ENCODE measurements at regions not wholly inside any gene's neighbourhood (a gene's known extent, or its start where the extent isn't known, plus 50 kb on each side); places are given as distances from the start of the nearest gene placed in this dataset.
A peak's percentile ranks its signal among the peaks of the same experiment; 100 is the strongest.
"Not testable (repeated sequence)": the region's sequence is repeated elsewhere in the genome, so short reads cannot be mapped to it uniquely, and the experiment has no call there.

DNA sequence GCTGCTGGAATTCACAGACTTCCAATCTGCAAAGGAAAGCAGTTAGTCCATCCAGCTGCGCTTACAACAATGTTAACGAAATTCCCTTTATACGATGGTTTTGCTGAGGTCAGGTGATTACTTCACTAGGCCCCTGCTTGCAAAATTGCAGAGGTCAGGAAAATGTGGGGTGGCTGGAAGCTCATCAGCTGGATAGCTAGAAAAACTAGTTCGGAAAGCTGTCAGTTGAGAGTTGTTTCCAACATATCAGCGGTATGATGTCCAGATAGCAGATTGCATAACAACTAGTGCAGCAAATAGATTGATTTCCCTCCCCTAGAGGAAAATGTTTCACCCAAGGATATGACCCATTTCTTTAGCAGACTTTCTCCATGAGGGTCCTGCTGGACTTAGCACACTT is 2021.1 kb upstream of the CELF4 start:
- Histone ChIP-seq H3K27ac (ENCODE audit: low read length, poor library complexity, severe bottlenecking) (no peak overlapping the region), H3K4ac (ENCODE audit: low read depth in 1 of 2, low read length in 2 of 2) (no peak overlapping the region), H2AK5ac (ENCODE audit: low read length, severe bottlenecking) (no peak overlapping the region), H3K23ac (ENCODE audit: low read length in 2 of 2) (no peak overlapping the region), H2BK12ac (ENCODE audit: low read length in 2 of 2) (no peak overlapping the region), H2BK120ac (ENCODE audit: low read depth, low read length) (no peak overlapping the region), H4K91ac (ENCODE audit: low read length) (no peak overlapping the region), H2BK15ac (ENCODE audit: low read depth, poor library complexity, severe bottlenecking) (no peak overlapping the region), H3K9me3 (ENCODE audit: control insufficient read depth, low read length) (no peaks in the 10 kb centered on the region), H3K18ac (ENCODE audit: low read depth in 1 of 2, low read length in 2 of 2) (no peak overlapping the region), H2BK5ac (ENCODE audit: low read depth, low read length, poor library complexity, severe bottlenecking) (no peak overlapping the region), H3K27me3 (ENCODE audit: control insufficient read depth in 1 of 2, insufficient read depth in 1 of 2, low read length in 2 of 2) (no peaks in the 10 kb centered on the region), H3K4me1 (ENCODE audit: control insufficient read depth, insufficient read depth, low read depth, low read length) (no peaks in the 10 kb centered on the region), H3K14ac (ENCODE audit: low read length in 2 of 2) (no peak overlapping the region), H3K4me3 (ENCODE audit: insufficient read depth in 1 of 2, low read depth in 1 of 2, low read length in 2 of 2) (no peak overlapping the region), H2AFZ (ENCODE audit: low read depth, low read length) (no peak overlapping the region), H3K36me3 (ENCODE audit: control insufficient read depth in 1 of 2, insufficient read depth in 2 of 2, low read depth in 1 of 2, low read length in 2 of 2) (no peaks in the 10 kb centered on the region), H4K8ac (ENCODE audit: low read length) (no peak overlapping the region), H3K79me1 (replicated peaks; ENCODE audit: low read length, poor library complexity, severe bottlenecking) (no peaks in the 10 kb centered on the region), H3K9ac (ENCODE audit: low read length) (no peak overlapping the region), H3K4me2 (ENCODE audit: low read length, poor library complexity, severe bottlenecking) (no peak overlapping the region)
- WGBS: 91% methylated on average over 5 of the region's 5 CpGs
- DNase-seq: no peak

DNA sequence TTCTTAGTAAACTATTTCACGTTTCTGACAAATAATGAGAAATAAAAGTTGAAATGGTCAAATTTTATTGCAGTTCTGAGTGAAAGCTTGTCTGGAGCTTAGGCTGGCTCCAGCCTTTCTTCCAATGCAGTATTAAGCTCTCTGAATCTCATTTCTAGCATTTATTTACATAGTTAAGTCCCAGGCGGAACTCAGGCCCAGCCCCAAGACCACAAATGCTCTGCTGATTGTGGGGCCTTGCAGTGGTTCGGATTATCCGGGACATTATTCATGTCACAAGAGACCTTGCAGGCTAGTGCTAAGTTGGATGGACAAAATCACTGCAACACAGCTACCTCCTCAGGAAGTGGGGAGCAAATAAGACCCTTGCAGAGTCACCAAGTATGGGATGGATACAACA is 2009.3 kb upstream of the CELF4 start:
- no peaks in the 10 kb centered on the region for H3K36me3 ChIP-seq (ENCODE audit: control insufficient read depth in 1 of 2, insufficient read depth in 2 of 2, low read depth in 1 of 2, low read length in 2 of 2)
- no peaks in the 10 kb centered on the region for H3K27me3 ChIP-seq (ENCODE audit: control insufficient read depth in 1 of 2, insufficient read depth in 1 of 2, low read length in 2 of 2)
- H3K9ac ChIP-seq (ENCODE audit: low read length): no peak overlapping the region
- no peak overlapping the region for H2AK5ac ChIP-seq (ENCODE audit: low read length, severe bottlenecking)
- H3K4me3 ChIP-seq (ENCODE audit: insufficient read depth in 1 of 2, low read depth in 1 of 2, low read length in 2 of 2): no peak overlapping the region
- H2BK15ac ChIP-seq (ENCODE audit: low read depth, poor library complexity, severe bottlenecking): no peak overlapping the region
- no peak overlapping the region for H2BK120ac ChIP-seq (ENCODE audit: low read depth, low read length)
- H4K91ac ChIP-seq (ENCODE audit: low read length): no peak overlapping the region
- no peak overlapping the region for H4K8ac ChIP-seq (ENCODE audit: low read length)
- H3K4me2 ChIP-seq (ENCODE audit: low read length, poor library complexity, severe bottlenecking): no peak overlapping the region
- 51% methylated on average over 3 of the region's 4 CpGs for WGBS
- no peak overlapping the region for H3K23ac ChIP-seq (ENCODE audit: low read length in 2 of 2)
- H3K4ac ChIP-seq (ENCODE audit: low read depth in 1 of 2, low read length in 2 of 2): no peak overlapping the region
- no peak overlapping the region for H2BK12ac ChIP-seq (ENCODE audit: low read length in 2 of 2)
- no peak overlapping the region for H3K18ac ChIP-seq (ENCODE audit: low read depth in 1 of 2, low read length in 2 of 2)
- no peak overlapping the region for H3K14ac ChIP-seq (ENCODE audit: low read length in 2 of 2)
- no peak for DNase-seq
- H2BK5ac ChIP-seq (ENCODE audit: low read depth, low read length, poor library complexity, severe bottlenecking): no peak overlapping the region
- no peaks in the 10 kb centered on the region for H3K4me1 ChIP-seq (ENCODE audit: control insufficient read depth, insufficient read depth, low read depth, low read length)
- no peaks in the 10 kb centered on the region for H3K79me1 ChIP-seq (replicated peaks; ENCODE audit: low read length, poor library complexity, severe bottlenecking)
- H3K9me3 ChIP-seq (ENCODE audit: control insufficient read depth, low read length): no peaks in the 10 kb centered on the region
- no peak overlapping the region for H2AFZ ChIP-seq (ENCODE audit: low read depth, low read length)
- no peak overlapping the region for H3K27ac ChIP-seq (ENCODE audit: low read length, poor library complexity, severe bottlenecking)

DNA sequence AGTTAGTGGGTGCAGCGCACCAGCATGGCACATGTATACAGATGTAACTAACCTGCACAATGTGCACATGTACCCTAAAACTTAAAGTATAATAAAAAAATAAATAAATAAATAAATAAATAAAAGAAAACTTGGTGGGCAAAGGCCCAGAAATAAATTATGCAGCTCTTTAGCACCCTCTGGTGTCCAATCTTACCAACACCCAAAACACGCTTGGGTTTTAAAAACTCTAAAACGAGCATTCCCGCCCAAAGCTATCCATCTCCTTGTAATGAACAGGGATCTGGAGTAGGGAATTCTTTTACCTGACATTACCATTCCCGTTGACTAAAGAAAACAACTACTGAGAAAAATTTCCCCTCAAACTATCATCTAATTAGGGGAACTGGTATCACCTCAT is 2005.9 kb upstream of the CELF4 start:
- Histone ChIP-seq H4K91ac (ENCODE audit: low read length) (no peak overlapping the region), H2AFZ (ENCODE audit: low read depth, low read length) (no peak overlapping the region), H3K36me3 (ENCODE audit: control insufficient read depth in 1 of 2, insufficient read depth in 2 of 2, low read depth in 1 of 2, low read length in 2 of 2) (no peaks in the 10 kb centered on the region), H3K4me2 (ENCODE audit: low read length, poor library complexity, severe bottlenecking) (no peak overlapping the region), H3K14ac (ENCODE audit: low read length in 2 of 2) (no peak overlapping the region), H4K8ac (ENCODE audit: low read length) (no peak overlapping the region), H2AK5ac (ENCODE audit: low read length, severe bottlenecking) (no peak overlapping the region), H3K18ac (ENCODE audit: low read depth in 1 of 2, low read length in 2 of 2) (no peak overlapping the region), H3K9me3 (ENCODE audit: control insufficient read depth, low read length) (no peaks in the 10 kb centered on the region), H3K27me3 (ENCODE audit: control insufficient read depth in 1 of 2, insufficient read depth in 1 of 2, low read length in 2 of 2) (no peaks in the 10 kb centered on the region), H3K4ac (ENCODE audit: low read depth in 1 of 2, low read length in 2 of 2) (no peak overlapping the region), H3K79me1 (replicated peaks; ENCODE audit: low read length, poor library complexity, severe bottlenecking) (no peaks in the 10 kb centered on the region), H2BK15ac (ENCODE audit: low read depth, poor library complexity, severe bottlenecking) (no peak overlapping the region), H2BK120ac (ENCODE audit: low read depth, low read length) (no peak overlapping the region), H3K23ac (ENCODE audit: low read length in 2 of 2) (no peak overlapping the region), H3K4me3 (ENCODE audit: insufficient read depth in 1 of 2, low read depth in 1 of 2, low read length in 2 of 2) (no peak overlapping the region), H3K9ac (ENCODE audit: low read length) (no peak overlapping the region), H3K4me1 (ENCODE audit: control insufficient read depth, insufficient read depth, low read depth, low read length) (no peaks in the 10 kb centered on the region), H2BK5ac (ENCODE audit: low read depth, low read length, poor library complexity, severe bottlenecking) (no peak overlapping the region), H2BK12ac (ENCODE audit: low read length in 2 of 2) (no peak overlapping the region), H3K27ac (ENCODE audit: low read length, poor library complexity, severe bottlenecking) (no peak overlapping the region)
- WGBS: 100% methylated on average over 2 of the region's 5 CpGs
- peak; percentile 45 for DNase-seq

DNA sequence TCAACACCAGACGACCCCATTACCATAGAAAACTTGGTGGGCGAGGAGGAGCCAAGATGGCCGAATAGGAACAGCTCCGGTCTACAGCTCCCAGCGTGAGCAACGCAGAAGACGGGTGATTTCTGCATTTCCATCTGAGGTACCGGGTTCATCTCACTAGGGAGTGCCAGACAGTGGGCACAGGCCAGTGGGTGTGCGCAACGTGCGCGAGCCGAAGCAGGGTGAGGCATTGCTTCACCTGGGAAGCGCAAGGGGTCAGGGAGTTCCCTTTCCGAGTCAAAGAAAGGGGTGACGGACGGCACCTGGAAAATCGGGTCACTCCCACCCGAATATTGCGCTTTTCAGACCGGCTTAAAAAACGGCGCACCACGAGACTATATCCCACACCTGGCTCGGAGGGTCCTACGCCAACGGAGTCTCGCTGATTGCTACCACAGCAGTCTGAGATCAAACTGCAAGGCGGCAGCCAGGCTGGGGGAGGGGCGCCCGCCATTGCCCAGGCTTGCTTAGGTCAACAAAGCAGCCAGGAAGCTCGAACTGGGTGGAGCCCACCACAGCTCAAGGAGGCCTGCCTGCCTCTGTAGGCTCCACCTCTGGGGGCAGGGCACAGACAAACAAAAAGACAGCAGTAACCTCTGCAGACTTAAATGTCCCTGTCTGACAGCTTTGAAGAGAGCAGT is 2000.1 kb upstream of the CELF4 start:
- Histone ChIP-seq H3K18ac (ENCODE audit: low read depth in 1 of 2, low read length in 2 of 2) (peak overlapping the region in 1 of 2 experiments; percentile 21), H2BK12ac (ENCODE audit: low read length in 2 of 2) (peak overlapping the region; percentile 2 to 66)
- not testable (repeated sequence) for H3K36me3 ChIP-seq (ENCODE audit: control insufficient read depth in 1 of 2, insufficient read depth in 2 of 2, low read depth in 1 of 2, low read length in 2 of 2); H3K27me3 ChIP-seq (ENCODE audit: control insufficient read depth in 1 of 2, insufficient read depth in 1 of 2, low read length in 2 of 2); H3K4me3 ChIP-seq (ENCODE audit: insufficient read depth in 1 of 2, low read depth in 1 of 2, low read length in 2 of 2); H4K91ac ChIP-seq (ENCODE audit: low read length); H3K79me1 ChIP-seq (replicated peaks; ENCODE audit: low read length, poor library complexity, severe bottlenecking); DNase-seq; H3K9ac ChIP-seq (ENCODE audit: low read length); H2BK120ac ChIP-seq (ENCODE audit: low read depth, low read length); H3K4me2 ChIP-seq (ENCODE audit: low read length, poor library complexity, severe bottlenecking); H3K23ac ChIP-seq (ENCODE audit: low read length in 2 of 2); H2BK5ac ChIP-seq (ENCODE audit: low read depth, low read length, poor library complexity, severe bottlenecking); H3K27ac ChIP-seq (ENCODE audit: low read length, poor library complexity, severe bottlenecking); H2BK15ac ChIP-seq (ENCODE audit: low read depth, poor library complexity, severe bottlenecking); H2AK5ac ChIP-seq (ENCODE audit: low read length, severe bottlenecking); H3K4ac ChIP-seq (ENCODE audit: low read depth in 1 of 2, low read length in 2 of 2); H3K9me3 ChIP-seq (ENCODE audit: control insufficient read depth, low read length); H3K4me1 ChIP-seq (ENCODE audit: control insufficient read depth, insufficient read depth, low read depth, low read length); H4K8ac ChIP-seq (ENCODE audit: low read length); H3K14ac ChIP-seq (ENCODE audit: low read length in 2 of 2); H2AFZ ChIP-seq (ENCODE audit: low read depth, low read length)
- 90% methylated on average over 24 of the region's 32 CpGs for WGBS
